Cerebellar nuclear complex (tissue), 1 donor: ENCODE measurements at regions not wholly inside any gene's neighbourhood (a gene's known extent, or its start where the extent isn't known, plus 50 kb on each side); places are given as distances from the start of the nearest gene placed in this dataset.

Experiments
- DNase-seq, 2 experiments: peaks; one replicate each; lab custom pipeline; 2025; lab: John Stamatoyannopoulos, UW

DNA sequence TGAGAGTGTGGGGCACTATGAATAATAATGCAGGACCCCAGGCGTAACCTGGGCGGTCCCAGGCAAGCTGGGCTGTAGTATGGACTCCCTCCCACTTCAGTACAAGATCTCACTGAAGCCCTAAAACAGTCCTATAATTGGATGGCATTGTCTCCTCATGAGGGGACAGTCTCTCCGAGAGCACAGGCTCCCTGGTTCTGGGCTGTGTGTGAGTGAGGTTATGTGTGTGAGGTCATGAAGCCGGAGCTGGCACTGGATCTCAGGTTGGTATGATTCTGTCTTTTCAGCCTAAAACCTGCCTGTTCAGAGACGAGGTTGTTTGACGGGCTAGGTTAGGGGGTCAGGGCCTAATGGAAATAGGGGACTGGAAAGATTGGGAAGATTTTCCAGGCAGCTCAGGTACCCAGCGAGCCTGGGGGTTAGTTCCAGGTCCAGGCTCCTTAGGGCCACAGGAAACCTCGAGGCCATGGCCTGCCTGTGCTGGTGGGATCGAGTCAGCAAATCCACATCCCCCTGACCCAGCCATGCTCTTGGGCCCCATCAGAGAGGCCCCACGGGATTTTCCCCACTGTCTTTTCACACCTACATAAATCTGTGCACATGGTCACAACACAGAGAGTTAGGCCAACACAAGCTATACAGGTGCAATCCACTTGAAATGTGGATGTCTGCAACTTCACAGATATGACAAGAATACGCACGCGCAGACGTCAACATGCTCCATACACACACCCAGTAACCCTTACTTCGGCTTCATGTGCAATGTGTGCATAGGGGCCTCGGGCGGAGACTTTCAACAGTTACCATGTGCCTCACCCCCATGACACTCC, 94.8 kb downstream of the INHBB start:
- DNase-seq: no peak

DNA sequence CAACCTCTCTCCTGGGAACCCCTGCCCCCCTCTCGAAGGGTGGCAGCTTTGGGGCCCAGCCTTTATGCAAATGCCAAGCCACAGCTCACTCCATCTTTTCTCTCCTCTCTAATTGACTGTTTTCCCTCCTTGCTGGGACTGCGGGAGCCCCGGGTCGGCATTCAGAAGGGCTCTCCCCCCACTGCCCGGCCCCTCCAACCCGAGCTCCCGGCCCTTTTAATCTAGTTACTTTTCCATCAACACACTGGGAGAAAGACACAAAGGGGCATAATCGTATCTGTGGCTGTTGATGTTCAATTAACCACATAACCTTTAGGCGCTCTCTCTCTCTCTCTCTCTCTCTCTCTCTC, 95.4 kb downstream of the INHBB start:
- no peak for DNase-seq

- DNase-seq: no peak
Observed at GRCh38 chr2:120441744-120442471, 96.0 kb downstream of the INHBB start.

GRCh38 chr2:120442541-120442922, 96.6 kb downstream of the INHBB start:
- no peak for DNase-seq

DNA sequence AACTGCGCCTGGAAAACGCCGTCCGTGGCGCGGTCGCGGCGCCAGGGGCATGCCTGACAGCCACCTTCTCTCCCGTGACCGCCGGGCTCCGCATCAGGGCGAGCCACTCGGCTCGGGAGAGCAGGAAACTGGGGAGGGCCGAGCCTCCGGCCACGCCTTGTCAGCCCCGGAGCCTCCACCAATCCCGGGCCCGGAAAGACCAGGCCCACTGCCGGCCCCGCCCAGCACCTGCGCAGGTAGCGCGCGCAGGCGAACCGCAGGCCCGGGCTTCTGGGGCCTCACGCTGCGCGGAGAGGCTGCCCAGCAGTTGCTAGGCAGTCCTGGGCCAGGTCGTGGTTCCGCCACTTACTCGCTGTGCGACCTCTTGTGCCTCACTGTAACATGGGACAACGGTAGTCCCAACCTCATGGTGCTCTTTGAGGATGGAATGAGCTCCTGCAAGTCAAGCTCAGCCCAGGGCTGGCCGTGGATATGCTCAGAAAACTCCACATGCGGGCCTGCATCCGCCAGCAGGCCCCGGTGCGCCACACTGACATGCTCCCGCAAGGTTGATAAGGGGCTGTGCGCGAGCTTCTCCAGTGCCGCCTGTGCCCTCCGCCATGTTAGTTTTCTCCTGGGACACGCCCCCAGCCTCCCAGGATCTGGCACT, 97.1 kb downstream of the INHBB start:
- DNase-seq: no peak

GRCh38 chr2:120443946-120444345, 98.0 kb downstream of the INHBB start:
- no peak for DNase-seq

GRCh38 chr2:120444691-120445240, 98.8 kb downstream of the INHBB start:
- no peak for DNase-seq

GRCh38 chr2:120445449-120446143, 99.7 kb downstream of the INHBB start:
- DNase-seq: no peak

DNA sequence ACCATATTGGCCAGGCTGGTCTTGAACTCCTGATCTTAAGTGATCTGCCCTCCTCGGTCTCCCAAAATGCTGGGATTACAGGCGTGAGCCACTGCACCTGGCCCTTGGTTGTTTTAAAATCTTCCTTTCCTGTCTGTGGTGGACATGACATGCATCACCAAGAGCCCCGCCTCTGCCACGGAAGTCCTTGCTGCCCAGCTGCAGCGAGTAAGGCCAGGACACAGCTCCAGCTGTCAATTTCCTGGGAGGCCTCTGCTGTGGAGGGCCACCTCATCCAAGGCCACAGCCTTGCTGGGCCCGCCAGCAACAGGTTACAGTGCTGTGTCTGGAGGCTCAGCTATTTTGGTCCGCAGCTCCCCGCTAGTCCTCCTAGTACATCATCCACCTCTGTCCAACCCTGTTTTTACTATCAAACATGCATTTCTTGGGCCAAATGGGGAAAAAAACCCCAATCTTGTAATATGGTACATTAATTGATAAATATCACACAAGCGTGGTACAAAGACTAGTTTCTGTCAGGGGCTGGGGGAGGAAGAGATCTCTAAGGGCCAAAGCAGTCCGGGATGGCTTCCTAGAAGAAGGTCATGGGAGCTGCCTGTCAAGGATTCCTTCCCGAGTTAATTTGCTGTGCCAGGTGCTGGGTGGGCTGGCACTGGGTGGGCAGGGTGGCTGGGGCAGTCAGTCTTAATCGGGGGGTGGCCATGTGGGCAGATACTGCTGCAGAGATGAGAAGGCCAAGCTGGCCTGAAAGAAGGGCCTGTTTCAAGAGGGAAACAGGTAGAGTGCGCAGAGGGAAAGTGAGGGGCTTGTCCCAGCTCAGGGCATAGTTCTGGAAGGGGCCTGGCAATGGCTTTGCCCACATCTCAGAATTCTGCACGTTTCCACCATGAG, 100.5 kb downstream of the INHBB start:
- DNase-seq: no peak

DNA sequence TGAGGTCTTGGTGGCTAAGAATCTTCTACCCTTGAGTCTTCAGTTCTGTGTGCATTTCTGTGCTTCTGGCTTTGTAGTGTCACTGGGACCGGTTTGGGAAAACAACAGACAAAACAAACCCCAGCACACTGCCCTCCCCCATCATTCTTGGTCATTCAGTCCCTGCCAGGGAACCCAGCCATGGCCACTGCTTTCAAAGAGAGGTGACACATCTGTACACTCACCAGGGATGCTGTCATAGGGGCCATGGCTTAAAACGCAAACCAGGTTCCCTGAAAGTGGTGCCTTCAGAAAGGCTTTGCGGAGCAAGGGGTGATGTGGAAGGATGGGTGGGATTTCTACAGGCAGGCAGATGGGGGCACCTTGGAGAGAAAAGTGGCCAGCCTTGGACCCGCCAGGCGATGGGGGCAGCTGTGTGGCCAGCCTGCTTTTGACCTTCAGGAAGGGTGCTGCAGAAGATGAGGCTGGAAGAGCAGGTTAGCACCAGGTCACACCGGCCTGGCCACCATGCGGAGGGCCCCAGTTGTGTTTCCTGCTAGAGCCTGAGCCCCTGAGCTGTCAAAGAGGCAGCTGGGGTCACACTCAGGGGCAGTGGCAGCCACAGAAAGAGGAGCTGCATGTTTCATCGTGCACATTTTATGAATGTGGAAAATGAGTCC, 101.3 kb downstream of the INHBB start:
- DNase-seq: no peak

DNA sequence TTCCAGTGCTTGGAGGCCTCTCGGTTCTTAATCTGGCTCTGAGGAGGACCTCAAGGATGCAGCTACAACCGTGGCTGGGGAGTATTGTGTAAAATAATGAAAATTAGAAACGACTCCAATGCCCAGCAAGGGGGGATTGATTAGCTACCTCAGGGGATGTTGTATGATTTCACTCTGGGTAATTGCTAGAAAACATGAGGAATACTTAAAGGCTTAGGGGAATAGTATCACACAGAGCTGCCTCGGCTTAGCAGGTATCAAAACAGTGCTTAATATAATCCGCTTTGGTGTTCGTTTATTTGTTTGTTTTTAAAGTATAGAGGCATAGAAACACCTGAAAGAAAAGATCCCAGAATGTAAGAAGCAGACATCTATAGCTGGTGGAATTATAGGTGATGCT, 102.5 kb downstream of the INHBB start:
- DNase-seq: no peak

DNA sequence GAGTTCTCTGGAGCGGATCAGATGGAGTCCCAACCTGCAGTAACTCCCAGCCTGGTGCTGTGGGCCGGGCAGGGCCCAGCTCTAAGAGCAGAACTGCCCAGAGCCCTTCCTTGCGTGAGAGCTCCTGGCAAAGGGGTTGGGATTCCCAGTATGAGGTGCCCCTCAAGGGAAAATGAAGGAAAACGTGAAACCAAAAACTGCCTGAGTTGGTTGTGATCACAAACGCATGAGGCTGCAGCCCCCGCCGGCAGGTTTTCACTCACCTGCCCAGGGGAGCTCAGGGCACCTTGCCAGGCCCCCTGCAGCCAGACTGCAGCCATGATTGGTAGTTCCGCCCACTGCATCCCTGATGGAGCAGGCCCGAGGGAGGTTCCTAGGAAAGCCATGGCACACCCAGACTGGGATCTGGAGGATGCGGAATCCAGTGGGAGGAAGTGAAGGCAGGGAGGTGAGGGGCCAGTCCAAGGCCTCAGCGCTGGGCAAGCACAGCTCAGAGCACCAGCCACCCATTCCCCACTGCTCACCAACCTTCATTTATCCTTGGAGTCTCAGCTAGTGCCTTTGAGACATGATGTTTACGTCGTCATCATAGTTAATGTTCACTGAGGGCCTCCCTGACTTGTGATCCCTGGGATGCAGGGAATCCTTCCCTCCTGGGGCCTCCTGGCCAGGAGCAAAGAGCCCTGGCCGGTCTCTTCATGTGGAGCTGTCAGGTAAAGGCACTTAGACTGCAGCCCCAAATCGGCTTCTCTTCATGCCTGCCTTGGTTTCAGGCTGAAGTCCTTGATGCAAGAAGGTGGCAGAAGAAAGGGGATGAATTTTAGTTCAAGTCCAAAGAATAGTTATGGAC, 103.2 kb downstream of the INHBB start:
- no peak for DNase-seq

- DNase-seq: no peak
Observed at GRCh38 chr2:120450196-120450820, 104.4 kb downstream of the INHBB start.

DNA sequence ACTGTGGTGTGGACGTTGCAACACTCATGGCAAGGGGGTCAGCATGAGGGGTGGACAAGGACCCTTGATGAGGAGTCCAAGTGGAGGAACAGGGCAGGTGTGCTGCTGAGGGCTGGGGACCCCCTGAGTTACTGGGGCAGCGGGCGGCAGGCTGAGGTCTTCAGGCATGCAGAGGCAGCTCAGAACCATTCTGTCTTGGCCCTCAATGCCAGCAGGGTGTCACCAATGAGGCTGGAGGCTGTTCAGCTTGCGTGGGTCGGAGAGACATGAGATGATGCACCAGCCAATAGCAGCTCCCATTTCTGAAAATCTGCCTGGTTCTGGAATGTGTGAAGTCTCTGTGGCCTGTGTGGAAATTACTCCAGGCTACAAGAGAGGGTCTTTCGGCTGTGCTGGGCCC, 105.4 kb downstream of the INHBB start:
- no peak for DNase-seq

DNA sequence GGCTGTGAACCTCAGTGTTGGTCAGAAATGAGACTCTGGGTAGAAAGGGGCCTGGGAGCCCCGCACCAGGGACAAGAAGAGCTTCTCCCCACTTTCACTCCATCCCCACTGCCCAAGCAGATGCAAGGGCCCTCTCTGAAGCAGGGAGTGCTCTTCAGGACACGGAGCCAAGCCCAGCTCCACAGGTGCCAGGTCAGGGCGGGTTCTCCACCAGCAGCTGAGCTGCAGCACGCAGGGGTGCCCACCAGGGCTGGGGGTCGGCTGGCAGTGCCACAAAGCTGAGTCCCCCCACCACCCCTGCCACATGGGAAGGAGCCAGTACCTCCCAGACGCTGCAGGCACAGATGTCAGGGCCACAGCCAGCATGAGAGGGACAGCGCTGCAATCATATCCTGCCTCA, 106.2 kb downstream of the INHBB start:
- no peak for DNase-seq

DNA sequence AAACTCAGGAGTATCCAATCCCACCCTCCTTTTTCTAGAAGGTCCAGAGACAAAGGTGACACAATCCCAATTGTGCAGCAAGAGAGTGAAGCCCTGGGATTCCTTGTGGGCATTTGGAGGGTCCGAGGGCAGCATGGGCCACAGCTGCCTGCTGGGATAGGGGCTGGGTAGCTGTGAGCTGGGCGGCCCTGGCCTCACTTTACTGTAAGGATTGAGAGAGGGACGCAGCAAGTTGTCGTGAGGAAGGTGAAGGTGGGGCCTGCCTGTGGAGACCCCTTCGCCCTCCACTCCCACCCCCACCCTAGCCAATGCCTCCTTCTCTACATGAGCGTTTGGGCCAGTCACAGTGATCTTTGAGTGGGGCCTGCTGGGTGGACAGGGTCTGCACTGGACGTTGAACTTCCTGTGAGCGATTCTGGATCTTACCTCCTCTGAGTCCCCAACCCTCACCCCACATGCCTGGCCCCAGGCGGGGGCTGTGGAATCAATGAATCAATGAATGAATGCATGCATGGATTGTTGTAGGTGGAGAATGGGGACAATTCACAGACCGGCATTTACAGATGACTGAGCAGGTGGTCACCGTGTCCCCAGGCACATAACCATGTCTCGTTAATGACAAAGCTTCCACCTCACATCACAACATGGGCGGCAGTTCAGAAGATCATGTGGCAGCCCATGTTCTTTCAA, 107.2 kb downstream of the INHBB start:
- no peak for DNase-seq

DNA sequence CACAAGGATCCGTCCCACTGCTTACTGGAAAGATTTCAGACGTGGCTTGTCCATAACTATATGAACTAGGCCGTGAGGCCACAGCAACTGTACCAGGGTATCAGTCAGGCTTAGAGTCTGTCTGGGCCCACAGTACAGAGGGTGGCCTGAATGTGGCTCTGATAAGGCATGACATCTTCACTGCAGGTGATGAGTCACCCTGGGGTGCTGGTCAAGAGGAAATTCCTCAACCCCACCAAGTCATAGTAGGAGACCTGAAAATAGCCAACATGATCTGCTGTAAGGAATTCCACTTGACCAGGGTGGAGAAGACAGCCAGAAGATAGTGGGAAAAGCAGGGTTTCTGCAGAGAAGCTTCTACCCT, 107.7 kb downstream of the INHBB start:
- DNase-seq: no peak

DNA sequence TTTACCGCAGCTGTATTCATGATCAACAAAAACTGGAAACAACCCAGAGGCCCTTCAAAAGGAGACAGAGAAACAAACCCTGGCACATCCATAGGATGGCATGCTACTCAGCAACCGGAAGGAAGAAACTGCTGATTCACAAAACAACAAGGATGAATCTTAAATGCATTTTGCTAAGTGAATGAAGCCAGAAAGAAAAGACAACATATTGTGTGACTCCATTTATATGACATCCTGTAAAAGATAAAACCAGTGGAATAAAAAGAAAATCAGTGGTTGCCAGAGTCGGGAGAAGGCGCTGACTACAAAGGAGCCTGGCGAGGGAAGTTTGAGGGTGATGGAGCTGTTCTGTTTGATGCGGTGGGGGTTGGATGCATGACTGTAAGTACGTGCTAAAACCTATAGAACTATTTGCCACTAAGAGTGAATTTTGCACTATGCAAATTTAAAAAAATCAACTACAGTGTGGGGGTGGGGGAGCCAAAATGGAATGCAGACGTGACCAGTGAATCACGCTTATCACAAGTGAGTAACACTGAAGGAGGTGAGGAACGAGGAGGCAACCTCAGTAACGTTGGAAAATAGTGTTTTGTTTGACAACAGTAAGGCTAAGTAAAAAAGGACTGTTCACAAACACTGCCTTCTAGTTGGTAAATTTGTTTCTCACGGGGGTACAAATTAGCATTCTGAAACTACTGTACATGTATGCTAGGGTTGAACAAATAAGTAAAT, 108.9 kb downstream of the INHBB start:
- DNase-seq: no peak
